GM13976 (cell line): ENCODE measurements at regions not wholly inside any gene's neighbourhood (a gene's known extent, or its start where the extent isn't known, plus 50 kb on each side); places are given as distances from the start of the nearest gene placed in this dataset.

ENCODE experiments used
- DNase-seq: peaks from one replicate; pipeline ENCODE4 v3.0.0; 2012; ENCODE audit warnings: low spot score
- in situ Hi-C: fragments of 300-500 bp; cut with MboI; formaldehyde crosslinking; loops from one replicate; pipeline ENCODE4 v1.12.0; 2022; ENCODE audit warnings: low sequenced_read_pairs, mixed read lengths, inconsistent platforms; ENCODE audit not compliant: unreplicated experiment
- TF ChIP-seq, protein P1 (sequence below): IDR thresholded peaks from 2 replicates; pipeline ENCODE4 v1.5.1; 2012; ENCODE audit warnings: borderline replicate concordance, mild to moderate bottlenecking; ENCODE audit not compliant: insufficient read depth; ENCODE audit errors: extremely low read depth, missing control alignments, control extremely low read depth

DNA sequence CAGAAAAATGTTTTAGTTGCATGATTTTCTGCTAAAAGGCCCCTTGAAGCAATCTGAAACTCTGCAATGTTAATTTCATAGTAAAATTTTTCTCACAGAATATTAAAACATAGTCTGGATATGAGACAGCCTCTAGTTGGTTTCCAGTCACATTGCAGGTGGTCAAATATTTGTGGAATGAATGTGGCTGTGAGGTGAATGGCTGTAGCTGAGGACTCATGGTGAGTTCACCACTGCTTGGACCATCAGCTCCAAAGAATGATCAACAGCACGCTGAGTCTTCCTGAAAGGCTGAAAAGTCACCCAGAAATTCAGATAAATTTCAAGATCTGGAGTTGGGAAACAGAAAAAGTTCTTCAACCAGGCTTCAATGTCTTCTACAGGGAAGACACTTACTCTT lies 79.8 kb downstream of the MAT2B start:
- no peak for DNase-seq
- in situ Hi-C loops, result no loop called here

DNA sequence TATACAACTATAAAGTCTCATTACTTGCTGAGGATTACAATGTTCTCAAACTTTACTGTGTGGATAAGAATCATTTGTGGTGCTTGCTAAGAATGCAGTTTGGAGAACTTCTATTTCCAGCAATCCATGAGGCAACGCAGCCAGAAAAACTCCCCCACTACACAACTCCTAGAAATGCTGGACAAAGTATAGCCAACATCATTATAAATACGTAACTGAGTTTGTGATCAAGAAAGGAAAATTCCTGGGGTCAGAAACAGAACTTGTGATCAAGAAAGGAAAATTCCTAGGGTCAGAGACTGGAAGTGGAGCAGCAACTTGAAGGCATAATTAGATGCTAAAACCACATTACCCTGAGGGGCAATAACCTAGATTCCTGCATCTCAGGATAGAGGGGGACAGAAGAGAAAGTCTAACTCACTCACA lies 81.1 kb downstream of the MAT2B start:
- TF ChIP-seq, protein P1, sequence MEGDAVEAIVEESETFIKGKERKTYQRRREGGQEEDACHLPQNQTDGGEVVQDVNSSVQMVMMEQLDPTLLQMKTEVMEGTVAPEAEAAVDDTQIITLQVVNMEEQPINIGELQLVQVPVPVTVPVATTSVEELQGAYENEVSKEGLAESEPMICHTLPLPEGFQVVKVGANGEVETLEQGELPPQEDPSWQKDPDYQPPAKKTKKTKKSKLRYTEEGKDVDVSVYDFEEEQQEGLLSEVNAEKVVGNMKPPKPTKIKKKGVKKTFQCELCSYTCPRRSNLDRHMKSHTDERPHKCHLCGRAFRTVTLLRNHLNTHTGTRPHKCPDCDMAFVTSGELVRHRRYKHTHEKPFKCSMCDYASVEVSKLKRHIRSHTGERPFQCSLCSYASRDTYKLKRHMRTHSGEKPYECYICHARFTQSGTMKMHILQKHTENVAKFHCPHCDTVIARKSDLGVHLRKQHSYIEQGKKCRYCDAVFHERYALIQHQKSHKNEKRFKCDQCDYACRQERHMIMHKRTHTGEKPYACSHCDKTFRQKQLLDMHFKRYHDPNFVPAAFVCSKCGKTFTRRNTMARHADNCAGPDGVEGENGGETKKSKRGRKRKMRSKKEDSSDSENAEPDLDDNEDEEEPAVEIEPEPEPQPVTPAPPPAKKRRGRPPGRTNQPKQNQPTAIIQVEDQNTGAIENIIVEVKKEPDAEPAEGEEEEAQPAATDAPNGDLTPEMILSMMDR, result no peak
- in situ Hi-C loops, result no loop called here
- no peak for DNase-seq

More for the DNA sequence above, 79.8 kb downstream of the MAT2B start:
- TF ChIP-seq, protein P1, result no peak

DNA sequence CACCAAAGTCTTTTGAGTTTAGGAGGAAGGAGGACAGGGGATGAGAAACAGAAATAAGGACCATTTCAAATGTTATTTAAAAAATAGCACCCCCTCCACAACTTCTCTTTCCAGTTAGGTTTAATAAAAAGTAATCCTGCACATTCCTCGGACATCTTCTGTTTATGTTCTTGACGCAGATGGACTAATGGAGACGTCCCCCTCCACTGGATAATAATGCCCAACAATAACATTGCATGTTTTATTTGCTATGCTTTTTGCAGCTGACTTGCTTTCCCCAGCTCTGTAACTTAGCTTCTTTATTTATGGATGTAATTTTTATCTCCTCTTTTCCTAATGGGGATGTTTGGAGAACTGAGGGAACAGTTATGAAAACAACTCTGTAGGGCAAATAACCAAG lies 89.5 kb downstream of the MAT2B start:
- in situ Hi-C loops, result no loop called here
- DNase-seq, result no peak
- TF ChIP-seq, protein P1, result no peak

DNA sequence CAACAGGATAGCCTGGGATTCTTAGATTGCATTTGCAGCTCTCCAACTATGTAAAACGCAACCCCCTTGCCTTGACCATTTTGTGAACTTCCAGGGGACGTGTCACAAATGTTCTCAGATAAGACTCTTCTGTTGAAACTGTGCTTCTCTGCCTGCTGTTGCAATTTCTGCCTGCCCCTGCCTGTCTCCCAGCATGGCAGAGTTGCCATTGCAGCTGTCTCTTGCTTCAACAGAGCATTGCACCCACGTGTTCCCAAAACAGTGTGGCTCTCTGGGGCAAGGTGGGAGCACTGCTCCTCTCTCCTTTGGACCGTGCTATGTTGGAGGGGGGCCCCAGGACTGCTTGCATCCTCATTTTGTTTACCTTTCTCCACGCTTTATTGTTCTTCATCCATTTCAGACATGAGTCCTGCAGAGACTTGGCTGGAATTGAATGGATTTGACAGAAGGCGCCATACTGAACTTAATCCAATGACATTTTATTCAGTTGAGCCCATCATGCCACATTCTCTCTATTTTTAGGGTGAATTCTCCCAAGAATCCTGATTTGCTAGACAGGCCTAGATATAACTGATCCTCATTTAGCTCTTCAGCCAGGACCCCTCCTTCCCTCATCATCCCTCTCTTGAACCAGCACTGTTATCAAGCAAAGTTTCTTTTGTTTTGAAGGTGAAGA lies 90.7 kb downstream of the MAT2B start:
- no peak for DNase-seq
- in situ Hi-C loops, result no loop called here
- TF ChIP-seq, protein P1, result no peak

DNA sequence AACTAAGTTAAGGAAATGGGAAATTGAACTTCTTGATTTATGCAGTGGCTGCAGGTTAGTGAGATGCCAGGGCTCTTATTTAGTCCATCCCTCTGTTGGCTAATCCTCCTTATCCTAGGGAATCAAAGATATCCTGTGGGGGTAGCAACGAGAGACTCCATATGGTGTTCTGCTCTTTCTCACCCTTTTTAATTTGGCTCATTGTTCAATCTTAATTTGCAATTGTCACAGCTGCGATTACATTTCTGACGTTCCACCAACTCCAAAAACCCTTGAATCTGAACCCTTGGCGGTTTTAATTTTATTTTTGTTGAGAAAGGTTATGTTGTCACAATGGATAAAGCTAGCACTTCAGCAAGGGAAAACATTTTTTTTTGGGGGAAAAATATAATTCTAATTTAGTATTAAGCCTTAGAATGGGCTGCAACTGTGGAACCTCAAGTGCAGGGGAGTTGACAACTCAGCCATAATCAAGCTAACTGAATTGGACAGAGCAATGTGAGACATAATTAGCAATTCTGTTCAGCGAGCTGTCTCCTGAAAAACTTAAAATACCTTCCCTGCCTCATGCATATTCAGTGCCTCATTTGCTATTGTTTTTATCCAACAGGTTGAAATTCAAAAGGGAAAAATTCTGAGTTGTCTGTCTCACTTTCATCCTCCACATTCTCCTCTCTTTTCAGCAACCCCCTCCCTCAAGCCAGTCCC lies 91.3 kb downstream of the MAT2B start:
- TF ChIP-seq, protein P1, result no peak
- no peak for DNase-seq
- in situ Hi-C loops, result no loop called here

DNA sequence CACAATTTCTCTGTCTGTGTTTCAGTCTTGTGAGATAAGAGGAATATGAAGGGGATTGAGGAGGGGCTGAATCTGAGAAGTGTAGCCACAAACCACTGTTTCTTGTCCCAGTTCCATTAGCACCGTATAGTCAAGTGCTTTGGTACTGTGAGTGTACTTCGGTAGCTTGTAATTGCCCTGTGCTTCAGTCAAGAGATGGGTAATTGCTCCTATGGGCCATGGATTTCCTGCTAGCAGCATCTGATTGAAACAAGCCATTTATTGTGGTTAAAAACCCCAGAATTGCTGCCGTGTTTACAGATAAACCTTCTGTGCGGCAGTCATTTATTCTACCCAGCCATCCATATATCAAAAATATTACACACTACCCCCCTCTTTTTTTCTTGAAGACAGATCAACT lies 98.6 kb downstream of the MAT2B start:
- in situ Hi-C loops, result no loop called here
- TF ChIP-seq, protein P1, result no peak
- no peak for DNase-seq
